Activated B cell treated with CpG ODN at 0.5 μM for 24 hours (primary cell): ENCODE measurements at regions not wholly inside any gene's neighbourhood (a gene's known extent, or its start where the extent isn't known, plus 50 kb on each side); places are given as distances from the start of the nearest gene placed in this dataset.
A peak's percentile ranks its signal among the peaks of the same experiment; 100 is the strongest.

Experiments
- ATAC-seq: fragments of 200-7000 bp; cut with Tn5 transposase; one replicate; pipeline ENCODE4 v1.10.0; 2021; ENCODE audit warnings: low read depth, mild to moderate bottlenecking, moderate library complexity
- CTCF ChIA-PET: fragments of 350-600 bp; sonication (Branson Sonifier 250); formaldehyde crosslinking; loops from one replicate; lab custom pipeline; 2021; ENCODE audit warnings: antibody characterized with exemption; lab: Charles Lee
- POLR2A ChIA-PET: fragments of 350-600 bp; sonication (Branson Sonifier 250); formaldehyde crosslinking; loops from one replicate; lab custom pipeline; 2021; ENCODE audit warnings: antibody characterized with exemption; lab: Charles Lee
- DNase-seq: peaks from one replicate; pipeline ENCODE4 v3.0.0; 2022
- H3K27ac Mint-ChIP-seq: one replicate; pipeline ENCODE4 v1.8.0; 2020; ENCODE audit warnings: mixed read lengths
- H3K27me3 Mint-ChIP-seq: one replicate; pipeline ENCODE4 v1.8.0; 2021; ENCODE audit warnings: mixed read lengths
- H3K36me3 Mint-ChIP-seq: one replicate; pipeline ENCODE4 v1.8.0; 2021; ENCODE audit warnings: low read depth, mixed read lengths
- H3K4me1 Mint-ChIP-seq: one replicate; pipeline ENCODE4 v1.8.0; 2021; ENCODE audit warnings: mixed read lengths
- H3K4me3 Mint-ChIP-seq: one replicate; pipeline ENCODE4 v1.8.0; 2020; ENCODE audit warnings: mild to moderate bottlenecking, mixed read lengths
- H3K9me3 Mint-ChIP-seq: one replicate; pipeline ENCODE4 v1.8.0; 2020; ENCODE audit warnings: mixed read lengths
- CTCF ChIP-seq: fragments of 200-600 bp; IDR thresholded peaks from one replicate; pipeline ENCODE4 v1.8.0; 2022; ENCODE audit warnings: antibody characterized with exemption, mild to moderate bottlenecking
- intact Hi-C: fragments of 100-400 bp; cut with micrococcal nuclease; formaldehyde crosslinking; loops from one replicate; pipeline ENCODE4 v1.15.1; 2024

DNA sequence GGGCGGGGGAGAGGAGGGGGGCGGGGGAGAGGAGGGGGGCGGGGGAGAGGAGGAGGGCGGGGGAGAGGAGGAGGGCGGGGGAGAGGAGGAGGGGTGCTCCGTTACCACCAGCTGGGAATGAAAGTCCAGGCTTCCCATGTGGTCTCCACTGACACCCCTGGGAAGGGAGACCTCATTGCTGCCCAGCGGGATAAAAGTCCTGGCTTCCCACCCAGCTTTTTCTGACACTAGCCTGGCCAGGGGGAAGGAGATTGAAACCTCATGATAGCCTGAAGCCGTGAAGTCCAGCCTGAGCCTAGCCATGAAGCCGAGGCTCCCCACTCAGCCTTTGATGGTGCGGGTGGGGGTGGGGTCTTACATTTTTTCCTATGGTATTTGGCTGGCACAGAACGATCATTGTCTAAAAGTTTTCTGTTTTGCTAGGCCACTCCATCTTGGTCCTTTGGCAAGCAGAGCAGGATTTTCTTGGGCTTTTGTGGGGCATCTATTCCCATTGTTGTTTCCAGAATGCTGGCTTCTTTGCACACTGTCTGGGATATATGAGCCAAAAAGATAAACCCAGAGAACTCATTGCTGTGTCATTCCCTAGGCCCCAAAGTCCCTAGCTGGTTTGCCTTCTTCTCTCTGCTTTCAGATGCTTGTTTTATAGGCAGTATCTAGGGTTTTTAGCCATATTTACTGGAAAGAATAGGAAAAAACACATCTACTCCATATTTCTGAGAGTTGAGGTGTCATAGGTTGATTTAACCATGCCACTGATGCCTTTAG is 65.3 kb upstream of the SMOX start:
- intact Hi-C loops: loop anchor here (2.0 kb wide), 1 partner anchor 44 kb away; no protein-coding TSS in a partner anchor
- Mint-ChIP-seq H3K4me3 (no peak overlapping the region), H3K9me3 (no peaks in the 10 kb centered on the region), H3K36me3 (peaks cover 4% of the 10 kb centered on the region), H3K27me3 (peaks cover 4% of the 10 kb centered on the region), H3K4me1 (peaks cover 34% of the 10 kb centered on the region), H3K27ac (no peak overlapping the region)
- ChIA-PET POLR2A (interaction anchor here (0.6 to 2.6 kb wide), 5 partner anchors 45 to 1563 kb away, joined by 3 to 12 read pairs (median 8); partner anchors contain the start of genes ADISSP, AP5S1 and RNF24), CTCF (interaction anchor here (0.8 to 2.6 kb wide), 5 partner anchors 9 to 262 kb away, joined by 3 to 7 read pairs (median 3); partner anchors contain the start of gene AP5S1)
- DNase-seq (no peak), ATAC-seq (no peak)
- TF ChIP-seq CTCF: no peak

DNA sequence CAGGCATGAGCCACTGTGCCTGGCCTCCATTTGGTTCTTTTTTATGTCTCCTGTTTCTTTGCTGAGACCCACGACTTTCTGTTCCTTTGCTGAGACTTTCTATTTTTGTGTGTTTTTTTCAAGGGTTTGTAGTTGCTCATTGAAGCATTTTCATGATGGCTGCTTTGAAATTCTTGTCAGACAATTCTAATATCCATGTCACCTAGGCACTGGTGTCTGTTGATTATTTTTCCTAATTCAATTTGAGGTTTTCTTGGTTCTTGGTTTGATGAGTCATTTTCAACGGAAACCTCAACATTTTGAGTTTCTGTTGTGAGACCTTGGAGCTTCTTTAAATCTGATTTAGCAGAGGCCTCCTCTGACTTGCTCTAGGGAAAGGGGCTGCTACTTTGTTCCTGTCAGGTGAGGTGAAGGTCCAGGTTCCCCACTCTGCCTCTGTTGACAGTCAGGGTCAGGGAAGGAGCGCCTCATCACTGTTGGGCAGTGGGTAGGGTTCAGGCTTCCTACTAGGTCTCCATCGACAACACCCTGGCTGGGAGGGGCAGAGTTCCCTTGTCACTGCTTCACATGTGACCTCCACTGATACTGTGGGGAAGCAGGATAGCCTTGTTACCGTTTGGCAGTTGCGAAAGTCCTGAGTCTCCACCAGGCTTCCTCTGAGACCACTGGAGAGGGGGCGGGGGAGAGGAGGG is 66.1 kb upstream of the SMOX start:
- CTCF ChIA-PET: no interaction called here
- POLR2A ChIA-PET: interaction anchor here (0.6 to 2.5 kb wide), 7 partner anchors 44 to 1564 kb away, joined by 3 to 12 read pairs (median 5); partner anchors contain the start of genes ADISSP, AP5S1, PANK2 and RNF24
- Mint-ChIP-seq H3K27ac (peak overlapping the region; percentile 81), H3K4me1 (peaks cover 34% of the 10 kb centered on the region), H3K4me3 (peak overlapping the region; percentile 39), H3K27me3 (peaks cover 4% of the 10 kb centered on the region), H3K9me3 (no peaks in the 10 kb centered on the region), H3K36me3 (peaks cover 4% of the 10 kb centered on the region)
- ATAC-seq: peak; percentile 62
- TF ChIP-seq CTCF: no peak
- peak; percentile 26 for DNase-seq
- intact Hi-C loops: loop anchor here (2.0 kb wide), 1 partner anchor 44 kb away; no protein-coding TSS in a partner anchor

DNA sequence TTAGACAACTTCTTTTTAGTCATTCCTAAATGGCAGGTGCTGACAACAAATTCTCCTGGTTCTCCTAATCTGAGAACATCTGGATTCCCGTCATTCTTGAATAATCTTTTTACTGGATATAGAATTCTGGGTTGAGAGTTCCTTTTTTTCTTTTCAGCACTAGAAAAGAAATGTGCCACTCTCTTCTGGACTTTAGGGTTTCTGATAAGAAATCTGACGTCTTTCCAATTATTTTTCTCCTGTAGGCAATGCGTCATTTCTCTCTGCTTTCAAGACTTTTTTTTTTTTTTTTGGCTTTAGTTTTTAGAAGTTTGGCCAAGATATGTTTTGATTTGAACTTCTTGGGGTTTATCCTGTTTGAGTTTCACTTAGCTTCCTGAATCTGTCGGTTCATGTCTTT is 66.1 kb upstream of the RNF24 start:
- TF ChIP-seq CTCF: no peak
- peaks cover 34% of the 10 kb centered on the region for H3K4me1 Mint-ChIP-seq

GRCh38 chr20:4076671-4077070 is 61.3 kb upstream of the RNF24 start:
- Mint-ChIP-seq H3K36me3 (peaks cover 3% of the 10 kb centered on the region), H3K4me1 (peaks cover 6% of the 10 kb centered on the region), H3K9me3 (no peaks in the 10 kb centered on the region), H3K27ac (no peak overlapping the region), H3K4me3 (no peak overlapping the region), H3K27me3 (peaks cover 7% of the 10 kb centered on the region)
- intact Hi-C loops: no loop called here
- DNase-seq: no peak
- ChIA-PET CTCF (no interaction called here), POLR2A (no interaction called here)
- ATAC-seq: no peak
- no peak for TF ChIP-seq CTCF

More for the DNA sequence above, 66.1 kb upstream of the RNF24 start:
- Mint-ChIP-seq H3K36me3 (peaks cover 4% of the 10 kb centered on the region), H3K27me3 (peaks cover 6% of the 10 kb centered on the region), H3K27ac (peak overlapping the region; percentile 81), H3K9me3 (no peaks in the 10 kb centered on the region), H3K4me3 (no peak overlapping the region)
- POLR2A ChIA-PET: interaction anchor here (0.7 kb wide), 1 partner anchor 282 kb away, joined by 11 read pairs; no protein-coding TSS in a partner anchor
- ATAC-seq (no peak), DNase-seq (no peak)
- intact Hi-C loops: no loop called here
- CTCF ChIA-PET: no interaction called here

GRCh38 chr20:4076033-4076432 is 60.7 kb upstream of the RNF24 start:
- Mint-ChIP-seq H3K27ac (no peak overlapping the region), H3K4me1 (peaks cover 3% of the 10 kb centered on the region), H3K27me3 (peaks cover 5% of the 10 kb centered on the region), H3K36me3 (no peaks in the 10 kb centered on the region), H3K4me3 (no peak overlapping the region), H3K9me3 (no peaks in the 10 kb centered on the region)
- intact Hi-C loops: no loop called here
- ATAC-seq: no peak
- ChIA-PET POLR2A (no interaction called here), CTCF (no interaction called here)
- no peak for TF ChIP-seq CTCF
- no peak for DNase-seq
